ENCODE measurements at regions not wholly inside any gene's neighbourhood (a gene's known extent, or its start where the extent isn't known, plus 50 kb on each side); places are given as distances from the start of the nearest gene placed in this dataset.

- TF ChIP-seq CTCF (IDR thresholded peaks at IDR 0.05) (no peak), POLR2A (IDR thresholded peaks at IDR 0.05) (no peak)
Observed at GRCh38 chr15:88980498-88980897, 67.3 kb upstream of the MFGE8 start.

Measured in thyroid gland (tissue), 4 donors.